ENCODE measurements at regions not wholly inside any gene's neighbourhood (a gene's known extent, or its start where the extent isn't known, plus 50 kb on each side); places are given as distances from the start of the nearest gene placed in this dataset.

DNA sequence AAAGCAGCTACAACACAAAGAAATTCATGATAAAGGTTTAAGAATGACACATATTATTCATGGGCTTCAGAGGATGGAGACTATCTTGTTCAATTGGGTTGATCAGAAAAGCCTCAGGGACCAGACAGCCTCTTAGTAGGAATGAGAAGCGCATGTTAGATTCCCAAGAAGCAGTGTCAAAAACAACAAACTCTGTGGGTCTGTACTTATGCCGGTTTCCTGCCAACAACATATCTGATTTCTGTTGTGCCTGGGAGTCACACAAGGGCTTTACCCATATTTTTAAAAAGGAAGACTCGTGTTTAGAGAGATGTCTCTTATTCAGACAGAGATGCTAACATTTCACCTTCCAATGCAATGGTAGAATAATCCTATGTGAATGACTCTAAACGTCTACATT lies 2180.6 kb upstream of the CELF4 start:
- no CpG with 5 or more reads among the region's 4 CpGs for WGBS, 2 donors (ENCODE audit: extremely low coverage in 2 of 2, insufficient read length in 2 of 2, insufficient replicate concordance in 1 of 2)
- H3K4me3 ChIP-seq (ENCODE audit: low read length in 2 of 2), result no peak overlapping the region
- H4K91ac ChIP-seq (ENCODE audit: low read depth, low read length, poor library complexity), result no peak overlapping the region
- no peaks in the 10 kb centered on the region for H3K27me3 ChIP-seq (ENCODE audit: control insufficient read depth in 3 of 3, insufficient read depth in 3 of 3, low read depth in 1 of 3, low read length in 3 of 3)
- no peak for DNase-seq (ENCODE audit: low spot score)
- H3K18ac ChIP-seq (ENCODE audit: low read length), result no peak overlapping the region
- H3K14ac ChIP-seq (ENCODE audit: low read length), result no peak overlapping the region
- no peak overlapping the region for H3K9ac ChIP-seq (ENCODE audit: low read depth, low read length, poor library complexity)
- H3K4me1 ChIP-seq (ENCODE audit: control insufficient read depth in 2 of 2, insufficient read depth in 1 of 2, low read depth in 1 of 2, low read length in 2 of 2), result peaks cover 0 to 3% of the 10 kb centered on the region in 2 donors
- H2BK15ac ChIP-seq (ENCODE audit: low read length), result no peak overlapping the region
- no peak overlapping the region for H3K27ac ChIP-seq (replicated peaks; ENCODE audit: low read length)
- no peak overlapping the region for H2AFZ ChIP-seq (ENCODE audit: low read length)
- no peak overlapping the region for H3K23ac ChIP-seq (ENCODE audit: low read depth, low read length, poor library complexity)
- peaks cover 10 to 29% of the 10 kb centered on the region in 2 donors for H3K9me3 ChIP-seq (replicated peaks in 1 of 2; ENCODE audit: control insufficient read depth in 2 of 2, insufficient read depth in 1 of 2, low read depth in 1 of 2, low read length in 2 of 2)
- H2BK5ac ChIP-seq (ENCODE audit: low read length), result no peak overlapping the region
- peaks cover 0 to 12% of the 10 kb centered on the region in 2 donors for H3K36me3 ChIP-seq (replicated peaks in 1 of 2; ENCODE audit: control insufficient read depth in 2 of 2, insufficient read depth in 2 of 2, low read length in 2 of 2)
- H2BK120ac ChIP-seq (ENCODE audit: low read depth, low read length), result no peak overlapping the region
- H3K79me1 ChIP-seq (ENCODE audit: low read depth, low read length), result peaks cover 5% of the 10 kb centered on the region
- H3K4ac ChIP-seq (ENCODE audit: low read length), result no peak overlapping the region
- H3K4me2 ChIP-seq (ENCODE audit: insufficient read depth, low read length, poor library complexity, severe bottlenecking), result no peak overlapping the region
- H2AK5ac ChIP-seq (ENCODE audit: low read depth, low read length), result no peak overlapping the region
- H4K8ac ChIP-seq (ENCODE audit: low read depth, low read length), result no peak overlapping the region
- no peak overlapping the region for H2BK12ac ChIP-seq (ENCODE audit: low read length)

DNA sequence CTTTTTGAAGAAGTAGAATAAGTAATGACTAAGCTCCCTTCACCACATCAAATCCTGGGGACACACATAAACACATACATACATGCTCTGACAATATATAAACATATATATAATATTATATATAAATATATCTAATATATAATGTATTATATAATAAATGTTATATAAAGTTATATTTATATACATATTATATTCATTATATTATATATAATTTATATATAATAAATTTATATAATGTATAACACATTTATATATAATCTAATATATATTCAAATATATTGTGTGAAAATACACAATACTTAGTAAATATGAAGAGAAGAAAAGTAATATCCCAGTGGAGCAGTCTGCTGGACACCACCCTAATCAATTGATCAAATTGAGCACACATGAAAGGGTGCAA lies 2177.9 kb upstream of the CELF4 start:
- Histone ChIP-seq H2AFZ (ENCODE audit: low read length) (no peak overlapping the region), H3K27me3 (ENCODE audit: control insufficient read depth in 3 of 3, insufficient read depth in 3 of 3, low read depth in 1 of 3, low read length in 3 of 3) (no peaks in the 10 kb centered on the region), H2BK15ac (ENCODE audit: low read length) (no peak overlapping the region), H2AK5ac (ENCODE audit: low read depth, low read length) (no peak overlapping the region), H3K4me1 (ENCODE audit: control insufficient read depth in 2 of 2, insufficient read depth in 1 of 2, low read depth in 1 of 2, low read length in 2 of 2) (peaks cover 0 to 3% of the 10 kb centered on the region in 2 donors), H3K4me2 (ENCODE audit: insufficient read depth, low read length, poor library complexity, severe bottlenecking) (no peak overlapping the region), H3K4me3 (ENCODE audit: low read length in 2 of 2) (no peak overlapping the region), H3K18ac (ENCODE audit: low read length) (no peak overlapping the region), H3K36me3 (replicated peaks in 1 of 2; ENCODE audit: control insufficient read depth in 2 of 2, insufficient read depth in 2 of 2, low read length in 2 of 2) (no peaks in the 10 kb centered on the region), H2BK120ac (ENCODE audit: low read depth, low read length) (no peak overlapping the region), H4K8ac (ENCODE audit: low read depth, low read length) (no peak overlapping the region), H3K23ac (ENCODE audit: low read depth, low read length, poor library complexity) (no peak overlapping the region), H3K4ac (ENCODE audit: low read length) (no peak overlapping the region), H4K91ac (ENCODE audit: low read depth, low read length, poor library complexity) (no peak overlapping the region), H3K27ac (replicated peaks; ENCODE audit: low read length) (no peak overlapping the region), H2BK12ac (ENCODE audit: low read length) (no peak overlapping the region), H3K14ac (ENCODE audit: low read length) (no peak overlapping the region), H3K9me3 (replicated peaks in 1 of 2; ENCODE audit: control insufficient read depth in 2 of 2, insufficient read depth in 1 of 2, low read depth in 1 of 2, low read length in 2 of 2) (peaks cover 0 to 2% of the 10 kb centered on the region in 2 donors), H3K79me1 (ENCODE audit: low read depth, low read length) (no peaks in the 10 kb centered on the region), H3K9ac (ENCODE audit: low read depth, low read length, poor library complexity) (no peak overlapping the region), H2BK5ac (ENCODE audit: low read length) (no peak overlapping the region)
- DNase-seq (ENCODE audit: low spot score), result no peak

DNA sequence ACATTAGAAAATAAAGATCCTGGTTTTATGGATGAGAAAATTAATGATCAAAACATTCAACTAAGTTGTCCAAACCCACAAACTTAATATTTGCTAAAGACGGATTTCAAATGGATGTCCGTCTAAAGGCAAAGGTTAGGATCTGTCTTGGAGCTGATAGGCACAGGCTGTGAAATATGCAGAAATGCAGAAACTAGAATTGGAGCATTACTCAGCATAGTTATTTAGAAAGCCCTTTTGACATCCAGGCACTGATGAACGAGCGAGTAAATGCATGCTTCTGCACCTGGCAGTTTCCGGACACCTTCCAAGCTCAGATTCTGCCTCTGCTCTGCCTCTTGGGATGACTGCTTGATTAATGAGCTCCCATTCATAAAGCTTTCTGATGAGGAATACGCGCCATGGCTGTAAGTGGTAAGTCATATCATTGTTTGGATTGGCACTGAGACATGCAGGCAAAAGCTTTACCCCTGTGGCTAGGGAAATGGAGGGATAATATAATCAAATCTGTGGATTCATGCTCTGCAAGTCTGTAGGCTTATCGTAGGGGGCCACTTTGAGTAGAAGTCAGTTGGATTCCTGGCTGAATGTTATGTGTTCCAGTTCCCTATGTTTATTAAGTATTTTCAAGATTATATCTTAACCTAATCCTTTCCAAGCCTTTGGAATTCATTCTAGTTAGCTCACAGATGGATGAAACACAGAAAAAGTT lies 2176.3 kb upstream of the CELF4 start:
- Histone ChIP-seq H2BK12ac (ENCODE audit: low read length) (no peak overlapping the region), H3K79me1 (ENCODE audit: low read depth, low read length) (no peaks in the 10 kb centered on the region), H2BK120ac (ENCODE audit: low read depth, low read length) (no peak overlapping the region), H3K36me3 (replicated peaks in 1 of 2; ENCODE audit: control insufficient read depth in 2 of 2, insufficient read depth in 2 of 2, low read length in 2 of 2) (no peaks in the 10 kb centered on the region), H3K27me3 (ENCODE audit: control insufficient read depth in 3 of 3, insufficient read depth in 3 of 3, low read depth in 1 of 3, low read length in 3 of 3) (no peaks in the 10 kb centered on the region), H3K4me1 (ENCODE audit: control insufficient read depth in 2 of 2, insufficient read depth in 1 of 2, low read depth in 1 of 2, low read length in 2 of 2) (peaks cover 0 to 3% of the 10 kb centered on the region in 2 donors), H2AK5ac (ENCODE audit: low read depth, low read length) (no peak overlapping the region), H3K14ac (ENCODE audit: low read length) (no peak overlapping the region), H2BK15ac (ENCODE audit: low read length) (no peak overlapping the region), H3K4me2 (ENCODE audit: insufficient read depth, low read length, poor library complexity, severe bottlenecking) (no peak overlapping the region), H2BK5ac (ENCODE audit: low read length) (no peak overlapping the region), H3K9me3 (replicated peaks in 1 of 2; ENCODE audit: control insufficient read depth in 2 of 2, insufficient read depth in 1 of 2, low read depth in 1 of 2, low read length in 2 of 2) (no peaks in the 10 kb centered on the region), H3K9ac (ENCODE audit: low read depth, low read length, poor library complexity) (no peak overlapping the region), H3K4me3 (ENCODE audit: low read length in 2 of 2) (no peak overlapping the region), H2AFZ (ENCODE audit: low read length) (peak overlapping the region; percentile 11), H4K91ac (ENCODE audit: low read depth, low read length, poor library complexity) (no peak overlapping the region), H3K4ac (ENCODE audit: low read length) (no peak overlapping the region), H3K18ac (ENCODE audit: low read length) (no peak overlapping the region), H3K23ac (ENCODE audit: low read depth, low read length, poor library complexity) (no peak overlapping the region), H4K8ac (ENCODE audit: low read depth, low read length) (no peak overlapping the region), H3K27ac (replicated peaks; ENCODE audit: low read length) (no peak overlapping the region)
- WGBS, 2 donors (ENCODE audit: extremely low coverage in 2 of 2, insufficient read length in 2 of 2, insufficient replicate concordance in 1 of 2), result no CpG with 5 or more reads among the region's 8 CpGs
- no peak for DNase-seq (ENCODE audit: low spot score)

DNA sequence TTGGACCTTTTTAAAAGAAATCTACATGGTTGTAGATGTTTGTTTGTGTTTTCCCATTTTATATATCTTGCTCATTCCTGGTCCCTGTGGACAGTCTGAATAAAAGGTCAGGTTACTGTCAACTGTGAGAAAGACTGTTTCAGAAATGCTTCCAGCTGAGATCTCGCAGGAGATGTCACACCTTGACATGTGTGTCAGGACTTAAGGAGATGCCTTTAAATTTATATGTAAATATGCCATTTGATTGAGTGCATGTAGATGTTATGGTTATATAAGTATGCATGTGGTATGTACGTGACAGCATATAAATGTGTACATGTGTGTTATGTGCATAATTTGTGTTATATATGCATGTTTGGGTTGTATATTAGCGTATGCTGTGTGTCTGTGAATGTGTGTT lies 2172.3 kb upstream of the CELF4 start:
- no peak overlapping the region for H3K23ac ChIP-seq (ENCODE audit: low read depth, low read length, poor library complexity)
- H3K36me3 ChIP-seq (replicated peaks in 1 of 2; ENCODE audit: control insufficient read depth in 2 of 2, insufficient read depth in 2 of 2, low read length in 2 of 2), result no peaks in the 10 kb centered on the region
- no peak overlapping the region for H2BK12ac ChIP-seq (ENCODE audit: low read length)
- no peak overlapping the region for H3K27ac ChIP-seq (replicated peaks; ENCODE audit: low read length)
- H2BK15ac ChIP-seq (ENCODE audit: low read length), result no peak overlapping the region
- DNase-seq (ENCODE audit: low spot score), result no peak
- no peak overlapping the region for H2AK5ac ChIP-seq (ENCODE audit: low read depth, low read length)
- H4K91ac ChIP-seq (ENCODE audit: low read depth, low read length, poor library complexity), result no peak overlapping the region
- H3K14ac ChIP-seq (ENCODE audit: low read length), result no peak overlapping the region
- H2AFZ ChIP-seq (ENCODE audit: low read length), result no peak overlapping the region
- no peak overlapping the region for H2BK120ac ChIP-seq (ENCODE audit: low read depth, low read length)
- H4K8ac ChIP-seq (ENCODE audit: low read depth, low read length), result no peak overlapping the region
- no peaks in the 10 kb centered on the region for H3K79me1 ChIP-seq (ENCODE audit: low read depth, low read length)
- no peak overlapping the region for H3K4me2 ChIP-seq (ENCODE audit: insufficient read depth, low read length, poor library complexity, severe bottlenecking)
- no peak overlapping the region for H3K4me3 ChIP-seq (ENCODE audit: low read length in 2 of 2)
- no peak overlapping the region for H3K18ac ChIP-seq (ENCODE audit: low read length)
- H3K4me1 ChIP-seq (ENCODE audit: control insufficient read depth in 2 of 2, insufficient read depth in 1 of 2, low read depth in 1 of 2, low read length in 2 of 2), result peaks cover 0 to 3% of the 10 kb centered on the region in 2 donors
- no peaks in the 10 kb centered on the region for H3K27me3 ChIP-seq (ENCODE audit: control insufficient read depth in 3 of 3, insufficient read depth in 3 of 3, low read depth in 1 of 3, low read length in 3 of 3)
- H2BK5ac ChIP-seq (ENCODE audit: low read length), result no peak overlapping the region
- H3K9me3 ChIP-seq (replicated peaks in 1 of 2; ENCODE audit: control insufficient read depth in 2 of 2, insufficient read depth in 1 of 2, low read depth in 1 of 2, low read length in 2 of 2), result no peaks in the 10 kb centered on the region
- no peak overlapping the region for H3K9ac ChIP-seq (ENCODE audit: low read depth, low read length, poor library complexity)
- WGBS, 2 donors (ENCODE audit: extremely low coverage in 2 of 2, insufficient read length in 2 of 2, insufficient replicate concordance in 1 of 2), result 100% methylated on average over 1 of the region's 3 CpGs; no CpG with 5 or more reads in 1 of the 2 donors
- no peak overlapping the region for H3K4ac ChIP-seq (ENCODE audit: low read length)

Measured in neuronal stem cell (in vitro differentiated cells).